Karpas-422 (cell line): ENCODE measurements at regions not wholly inside any gene's neighbourhood (a gene's known extent, or its start where the extent isn't known, plus 50 kb on each side); places are given as distances from the start of the nearest gene placed in this dataset.

Experiments
- DNase-seq: peaks from one replicate; pipeline ENCODE4 v3.0.0-alpha.2; 2015
- H2AFZ ChIP-seq: fragments of 200-600 bp; sonication (generic); 2 replicates; pipeline ENCODE4 v1.6.1; 2014; ENCODE audit warnings: antibody characterized with exemption, low read length, mixed read lengths
- H3K27ac ChIP-seq: fragments of 200-600 bp; sonication (generic); 2 replicates; pipeline ENCODE4 v1.5.1; 2014; ENCODE audit warnings: mild to moderate bottlenecking, low read length, moderate library complexity
- H3K27me3 ChIP-seq: fragments of 200-600 bp; sonication (generic); 2 replicates; pipeline ENCODE4 v1.6.1; 2014; ENCODE audit warnings: low read length, mixed read lengths
- H3K36me3 ChIP-seq: fragments of 200-600 bp; sonication (generic); 2 replicates; pipeline ENCODE4 v1.6.1; 2014; ENCODE audit warnings: low read length, mixed read lengths; ENCODE audit not compliant: insufficient read depth
- H3K4me1 ChIP-seq: fragments of 200-600 bp; sonication (generic); 2 replicates; pipeline ENCODE4 v1.6.1; 2014; ENCODE audit warnings: mild to moderate bottlenecking, low read length, mixed read lengths
- H3K4me2 ChIP-seq: fragments of 200-600 bp; sonication (generic); 2 replicates; pipeline ENCODE4 v1.6.1; 2014; ENCODE audit warnings: low read length, low read depth, mild to moderate bottlenecking; ENCODE audit not compliant: poor library complexity, severe bottlenecking
- H3K4me3 ChIP-seq: fragments of 200-600 bp; sonication (generic); 2 replicates; pipeline ENCODE4 v1.5.1; 2014; ENCODE audit warnings: mild to moderate bottlenecking, antibody characterized with exemption, low read length, mixed read lengths
- H3K79me2 ChIP-seq: fragments of 200-600 bp; sonication (generic); 2 replicates; pipeline ENCODE4 v1.6.1; 2014; ENCODE audit warnings: mild to moderate bottlenecking, low read length, mixed read lengths
- H3K9ac ChIP-seq: fragments of 200-600 bp; sonication (generic); 2 replicates; pipeline ENCODE4 v1.6.0; 2014; ENCODE audit warnings: low read length
- H3K9me2 ChIP-seq: fragments of 200-600 bp; sonication (generic), shearing (Covaris generic); replicated peaks from 2 replicates; pipeline ENCODE4 v1.6.0; 2014; ENCODE audit warnings: mild to moderate bottlenecking, low read length, moderate library complexity; ENCODE audit not compliant: insufficient read depth
- H3K9me3 ChIP-seq: fragments of 300-700, 200-600 bp; sonication (generic); 2 replicates; pipeline ENCODE4 v1.6.1; 2014; ENCODE audit warnings: low read length, mixed read lengths
- H4K20me1 ChIP-seq: fragments of 200-600 bp; sonication (generic); 2 replicates; pipeline ENCODE4 v1.6.1; 2014; ENCODE audit warnings: mild to moderate bottlenecking, antibody characterized with exemption, low read length, low read depth; ENCODE audit not compliant: insufficient read depth

DNA sequence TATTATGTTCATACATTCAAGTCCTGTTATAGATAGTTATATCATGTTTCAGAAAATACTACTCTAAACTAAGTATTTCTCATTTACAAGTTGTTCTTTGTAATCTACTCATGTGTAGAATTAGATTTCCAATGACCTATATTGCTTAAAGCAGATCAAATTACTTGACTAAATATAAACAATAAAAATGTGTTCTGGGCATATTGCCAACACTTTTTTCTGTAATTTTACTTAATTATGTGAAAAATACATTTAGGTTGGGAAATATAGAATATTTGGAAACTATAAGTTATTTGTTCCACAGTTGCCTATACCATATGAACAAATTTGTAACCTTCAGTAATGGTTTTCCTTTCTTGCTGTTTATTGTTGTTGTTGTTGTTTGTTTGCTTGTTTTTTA lies 275.2 kb upstream of the PCDH9 start:
- H3K27ac ChIP-seq, result no peak overlapping the region
- no peak overlapping the region for H3K4me2 ChIP-seq
- no peaks in the 10 kb centered on the region for H3K9me3 ChIP-seq
- no peaks in the 10 kb centered on the region for H3K79me2 ChIP-seq
- DNase-seq, result no peak
- H3K4me3 ChIP-seq, result no peak overlapping the region
- no peak overlapping the region for H2AFZ ChIP-seq
- H3K9ac ChIP-seq, result no peak overlapping the region
- H4K20me1 ChIP-seq, result no peaks in the 10 kb centered on the region
- no peaks in the 10 kb centered on the region for H3K4me1 ChIP-seq
- no peaks in the 10 kb centered on the region for H3K36me3 ChIP-seq
- H3K9me2 ChIP-seq, result no peaks in the 10 kb centered on the region
- H3K27me3 ChIP-seq, result no peaks in the 10 kb centered on the region

DNA sequence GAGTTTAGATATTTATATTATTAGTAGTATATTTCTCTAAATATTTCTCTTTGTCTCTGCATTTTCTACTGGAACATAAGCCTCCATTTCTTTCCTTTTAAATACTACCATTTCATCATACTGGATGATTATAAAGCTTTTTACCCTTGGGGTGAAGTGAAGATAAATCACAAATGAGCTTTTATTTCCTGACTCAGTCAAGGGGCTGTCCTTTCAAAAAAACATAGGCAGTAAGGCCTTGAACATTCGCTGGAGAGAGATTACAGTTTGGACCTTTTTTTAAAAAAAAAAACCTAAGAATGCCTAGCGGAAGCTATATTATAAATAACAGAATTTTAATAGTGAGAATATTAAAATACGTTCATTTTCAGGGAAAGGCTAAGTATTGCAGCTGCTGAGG lies 268.8 kb upstream of the PCDH9 start:
- H3K27ac ChIP-seq, result no peak overlapping the region
- DNase-seq, result no peak

DNA sequence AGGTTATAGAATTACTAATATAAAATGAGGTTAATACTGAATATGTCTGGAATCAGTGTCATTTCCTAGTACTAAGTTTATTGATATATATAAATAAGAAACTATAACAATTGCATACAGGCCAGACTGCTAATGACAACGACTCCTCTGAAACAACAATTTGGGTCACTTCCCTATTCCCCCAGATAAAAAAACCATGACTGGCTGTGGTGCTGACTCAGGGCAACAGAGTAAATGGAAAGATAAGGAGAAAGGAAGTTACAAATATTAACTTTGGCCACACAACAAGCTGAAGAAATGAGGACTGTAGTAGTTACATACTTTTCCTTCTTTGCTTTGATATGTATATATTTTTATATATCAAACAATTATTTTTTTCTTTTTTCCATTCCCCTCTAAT lies 263.7 kb upstream of the PCDH9 start:
- Histone ChIP-seq H3K9ac (no peak overlapping the region), H3K9me2 (no peaks in the 10 kb centered on the region), H3K4me3 (no peak overlapping the region), H3K36me3 (no peaks in the 10 kb centered on the region), H3K27ac (no peak overlapping the region), H4K20me1 (no peaks in the 10 kb centered on the region), H3K27me3 (no peaks in the 10 kb centered on the region), H3K4me2 (no peak overlapping the region), H3K9me3 (no peaks in the 10 kb centered on the region), H3K79me2 (no peaks in the 10 kb centered on the region), H2AFZ (0 out of 2 replicates have a peak overlapping the region, but pooled peaks have one; percentile 37), H3K4me1 (no peaks in the 10 kb centered on the region)
- DNase-seq, result no peak

More for the DNA sequence above, 268.8 kb upstream of the PCDH9 start:
- H3K4me1 ChIP-seq, result no peaks in the 10 kb centered on the region
- no peaks in the 10 kb centered on the region for H3K9me3 ChIP-seq
- no peaks in the 10 kb centered on the region for H3K9me2 ChIP-seq
- no peaks in the 10 kb centered on the region for H3K36me3 ChIP-seq
- H3K9ac ChIP-seq, result no peak overlapping the region
- no peaks in the 10 kb centered on the region for H3K27me3 ChIP-seq
- no peak overlapping the region for H3K4me3 ChIP-seq
- H3K79me2 ChIP-seq, result no peaks in the 10 kb centered on the region
- H4K20me1 ChIP-seq, result no peaks in the 10 kb centered on the region
- H2AFZ ChIP-seq, result no peak overlapping the region
- H3K4me2 ChIP-seq, result no peak overlapping the region

- Histone ChIP-seq H3K4me2 (no peak overlapping the region), H4K20me1 (no peaks in the 10 kb centered on the region), H3K79me2 (no peaks in the 10 kb centered on the region), H3K4me1 (no peaks in the 10 kb centered on the region), H3K36me3 (no peaks in the 10 kb centered on the region), H3K27me3 (no peaks in the 10 kb centered on the region), H3K4me3 (no peak overlapping the region), H3K9me3 (no peaks in the 10 kb centered on the region), H3K9me2 (no peaks in the 10 kb centered on the region), H3K27ac (no peak overlapping the region), H2AFZ (peak overlapping the region; percentile 75; the same call in 1 of the 2 replicates), H3K9ac (no peak overlapping the region)
- no peak for DNase-seq
Measured at GRCh38 chr13:67489016-67489415, 258.9 kb upstream of the PCDH9 start.

DNA sequence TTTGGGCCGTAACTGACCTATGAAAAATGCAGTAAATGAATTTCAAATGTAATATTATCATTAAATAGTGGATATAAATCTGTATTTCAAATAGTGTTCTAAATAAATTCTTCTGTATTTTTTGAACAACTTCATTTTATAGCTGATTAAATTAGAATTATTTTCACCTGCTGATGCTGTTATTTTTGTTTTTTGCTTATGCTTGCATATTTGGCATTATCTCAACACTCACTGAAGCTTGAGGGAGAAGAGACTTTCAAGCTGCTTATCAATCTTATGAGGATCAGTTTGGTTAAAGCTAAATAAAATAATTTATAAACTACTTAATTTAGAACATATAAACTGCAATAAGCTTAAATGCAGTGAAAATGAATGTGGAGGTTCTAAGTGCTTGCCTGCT lies 251.3 kb upstream of the PCDH9 start:
- H3K9ac ChIP-seq, result no peak overlapping the region
- H3K9me3 ChIP-seq, result no peaks in the 10 kb centered on the region
- no peak overlapping the region for H3K4me2 ChIP-seq
- no peaks in the 10 kb centered on the region for H3K4me1 ChIP-seq
- H3K36me3 ChIP-seq, result no peaks in the 10 kb centered on the region
- no peaks in the 10 kb centered on the region for H3K27me3 ChIP-seq
- no peaks in the 10 kb centered on the region for H3K9me2 ChIP-seq
- no peak overlapping the region for H3K4me3 ChIP-seq
- no peak for DNase-seq
- H3K27ac ChIP-seq, result no peak overlapping the region
- H3K79me2 ChIP-seq, result no peaks in the 10 kb centered on the region
- H2AFZ ChIP-seq, result no peak overlapping the region
- no peaks in the 10 kb centered on the region for H4K20me1 ChIP-seq

DNA sequence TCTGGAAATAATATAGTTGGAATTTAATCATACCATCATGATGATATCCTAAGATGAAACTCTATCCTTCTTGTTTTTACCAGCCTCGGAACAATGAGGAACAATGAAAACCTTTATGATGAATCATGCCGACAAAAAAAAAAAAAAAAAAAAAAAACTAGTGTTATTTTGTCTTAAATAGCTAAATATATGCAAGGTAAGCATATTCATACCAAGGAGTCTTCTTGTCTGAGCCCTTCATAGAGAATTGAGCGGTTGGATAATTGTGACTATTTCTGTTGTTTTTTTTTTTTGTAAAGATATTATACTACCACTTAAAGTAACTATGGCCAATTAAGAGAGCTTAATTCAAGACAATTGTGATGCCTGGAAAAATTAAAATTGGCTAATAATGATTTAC lies 244.0 kb upstream of the PCDH9 start:
- no peaks in the 10 kb centered on the region for H3K9me2 ChIP-seq
- H3K27ac ChIP-seq, result no peak overlapping the region

GRCh38 chr13:67469623-67470022 lies 239.5 kb upstream of the PCDH9 start:
- Histone ChIP-seq H3K36me3 (no peaks in the 10 kb centered on the region), H3K9ac (no peak overlapping the region), H3K9me2 (no peaks in the 10 kb centered on the region), H3K4me2 (no peak overlapping the region), H3K27ac (no peak overlapping the region), H4K20me1 (no peaks in the 10 kb centered on the region), H3K4me1 (no peaks in the 10 kb centered on the region), H3K4me3 (no peak overlapping the region), H3K9me3 (peaks cover 43% of the 10 kb centered on the region), H3K79me2 (no peaks in the 10 kb centered on the region), H2AFZ (no peak overlapping the region), H3K27me3 (no peaks in the 10 kb centered on the region)
- no peak for DNase-seq

More for the DNA sequence above, 244.0 kb upstream of the PCDH9 start:
- Histone ChIP-seq H4K20me1 (no peaks in the 10 kb centered on the region), H3K4me2 (no peak overlapping the region), H3K9me3 (peaks cover 22% of the 10 kb centered on the region), H3K4me3 (no peak overlapping the region), H3K4me1 (no peaks in the 10 kb centered on the region), H3K36me3 (no peaks in the 10 kb centered on the region), H3K27me3 (no peaks in the 10 kb centered on the region), H2AFZ (no peak overlapping the region; the same call in 1 of the 2 replicates), H3K9ac (no peak overlapping the region), H3K79me2 (no peaks in the 10 kb centered on the region)
- no peak for DNase-seq

DNA sequence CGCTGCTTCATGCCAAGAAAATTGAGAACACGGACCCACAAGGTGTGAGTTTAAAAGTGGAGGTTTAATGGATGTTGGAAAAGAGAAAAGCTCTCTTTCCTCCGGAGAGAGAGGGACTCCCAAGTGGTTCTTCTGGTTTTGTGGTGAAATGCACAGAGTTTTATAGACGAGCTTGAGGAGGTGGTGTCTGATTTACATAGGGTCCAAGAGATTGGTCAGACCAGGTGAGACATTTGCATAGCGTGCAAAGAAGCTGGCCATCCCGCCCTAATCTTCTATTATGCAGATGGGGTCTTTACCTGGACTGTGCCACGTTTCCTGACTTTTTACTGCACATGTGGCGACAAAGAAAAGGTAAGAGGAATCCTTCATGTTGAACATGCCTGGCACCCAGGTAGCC lies 236.4 kb upstream of the PCDH9 start:
- Histone ChIP-seq H3K27me3 (no peaks in the 10 kb centered on the region), H2AFZ (no peak overlapping the region), H3K9me2 (no peaks in the 10 kb centered on the region), H4K20me1 (no peaks in the 10 kb centered on the region), H3K4me3 (no peak overlapping the region), H3K9ac (no peak overlapping the region), H3K27ac (no peak overlapping the region), H3K79me2 (no peaks in the 10 kb centered on the region), H3K9me3 (peaks cover 37% of the 10 kb centered on the region), H3K4me1 (no peaks in the 10 kb centered on the region), H3K36me3 (no peaks in the 10 kb centered on the region), H3K4me2 (no peak overlapping the region)
- DNase-seq, result no peak

- Histone ChIP-seq H3K27me3 (no peaks in the 10 kb centered on the region), H3K9me3 (peaks cover 21% of the 10 kb centered on the region; the same call in 1 of the 2 replicates), H3K36me3 (no peaks in the 10 kb centered on the region), H3K4me2 (no peak overlapping the region), H3K27ac (no peak overlapping the region), H4K20me1 (no peaks in the 10 kb centered on the region), H3K4me1 (no peaks in the 10 kb centered on the region), H3K9ac (no peak overlapping the region), H3K79me2 (no peaks in the 10 kb centered on the region), H3K4me3 (no peak overlapping the region), H3K9me2 (no peaks in the 10 kb centered on the region), H2AFZ (peak overlapping the region; percentile 49; the same call in 1 of the 2 replicates)
- no peak for DNase-seq
Measured at GRCh38 chr13:67464154-67464553, 234.0 kb upstream of the PCDH9 start.
